ENCODE measurements at regions not wholly inside any gene's neighbourhood (a gene's known extent, or its start where the extent isn't known, plus 50 kb on each side); places are given as distances from the start of the nearest gene placed in this dataset.

- no peak for TF ChIP-seq CTCF (IDR thresholded peaks at IDR 0.05)
- no peak for DNase-seq (ENCODE audit: extremely low spot score, unreplicated experiment)
- H3K4me3 Mint-ChIP-seq (ENCODE audit: unreplicated experiment) = no peak overlapping the region
- H3K9me3 Mint-ChIP-seq (ENCODE audit: unreplicated experiment) = no peaks in the 10 kb centered on the region
- peaks cover 2% of the 10 kb centered on the region for H3K27me3 Mint-ChIP-seq (ENCODE audit: unreplicated experiment)
- no peaks in the 10 kb centered on the region for H3K4me1 Mint-ChIP-seq (ENCODE audit: unreplicated experiment)
- H3K27ac Mint-ChIP-seq (ENCODE audit: unreplicated experiment) = no peak overlapping the region
- no peaks in the 10 kb centered on the region for H3K36me3 Mint-ChIP-seq (ENCODE audit: unreplicated experiment)
These were observed 165.9 kb upstream of the ID2 start for GRCh38 chr2:8515864-8516533.

GRCh38 chr2:8517850-8518498, 163.9 kb upstream of the ID2 start:
- no peaks in the 10 kb centered on the region for H3K4me1 Mint-ChIP-seq (ENCODE audit: unreplicated experiment)
- no peak for TF ChIP-seq CTCF (IDR thresholded peaks at IDR 0.05)
- peaks cover 7% of the 10 kb centered on the region for H3K27me3 Mint-ChIP-seq (ENCODE audit: unreplicated experiment)
- H3K27ac Mint-ChIP-seq (ENCODE audit: unreplicated experiment) = no peak overlapping the region
- no peaks in the 10 kb centered on the region for H3K36me3 Mint-ChIP-seq (ENCODE audit: unreplicated experiment)
- no peaks in the 10 kb centered on the region for H3K9me3 Mint-ChIP-seq (ENCODE audit: unreplicated experiment)
- DNase-seq (ENCODE audit: extremely low spot score, unreplicated experiment) = no peak
- no peak overlapping the region for H3K4me3 Mint-ChIP-seq (ENCODE audit: unreplicated experiment)

- Mint-ChIP-seq H3K27me3 (ENCODE audit: unreplicated experiment) (peaks cover 7% of the 10 kb centered on the region), H3K36me3 (ENCODE audit: unreplicated experiment) (no peaks in the 10 kb centered on the region), H3K4me3 (ENCODE audit: unreplicated experiment) (no peak overlapping the region), H3K27ac (ENCODE audit: unreplicated experiment) (no peak overlapping the region), H3K9me3 (ENCODE audit: unreplicated experiment) (no peaks in the 10 kb centered on the region), H3K4me1 (ENCODE audit: unreplicated experiment) (no peaks in the 10 kb centered on the region)
- no peak for DNase-seq (ENCODE audit: extremely low spot score, unreplicated experiment)
- TF ChIP-seq CTCF (IDR thresholded peaks at IDR 0.05) = no peak
These were observed 162.7 kb upstream of the ID2 start for GRCh38 chr2:8518979-8519668.

GRCh38 chr2:8520791-8521344, 161.0 kb upstream of the ID2 start:
- H3K27ac Mint-ChIP-seq (ENCODE audit: unreplicated experiment) = no peak overlapping the region
- H3K4me3 Mint-ChIP-seq (ENCODE audit: unreplicated experiment) = no peak overlapping the region
- H3K27me3 Mint-ChIP-seq (ENCODE audit: unreplicated experiment) = peaks cover 7% of the 10 kb centered on the region
- no peak for TF ChIP-seq CTCF (IDR thresholded peaks at IDR 0.05)
- no peaks in the 10 kb centered on the region for H3K9me3 Mint-ChIP-seq (ENCODE audit: unreplicated experiment)
- no peak for DNase-seq (ENCODE audit: extremely low spot score, unreplicated experiment)
- no peaks in the 10 kb centered on the region for H3K36me3 Mint-ChIP-seq (ENCODE audit: unreplicated experiment)
- H3K4me1 Mint-ChIP-seq (ENCODE audit: unreplicated experiment) = peaks cover 1% of the 10 kb centered on the region

GRCh38 chr2:8522687-8523086, 159.2 kb upstream of the ID2 start:
- no peak overlapping the region for H3K4me3 Mint-ChIP-seq (ENCODE audit: unreplicated experiment)
- H3K9me3 Mint-ChIP-seq (ENCODE audit: unreplicated experiment) = no peaks in the 10 kb centered on the region
- peaks cover 1% of the 10 kb centered on the region for H3K4me1 Mint-ChIP-seq (ENCODE audit: unreplicated experiment)
- H3K27ac Mint-ChIP-seq (ENCODE audit: unreplicated experiment) = no peak overlapping the region
- H3K36me3 Mint-ChIP-seq (ENCODE audit: unreplicated experiment) = no peaks in the 10 kb centered on the region
- no peak for DNase-seq (ENCODE audit: extremely low spot score, unreplicated experiment)
- no peak for TF ChIP-seq CTCF (IDR thresholded peaks at IDR 0.05)
- peaks cover 7% of the 10 kb centered on the region for H3K27me3 Mint-ChIP-seq (ENCODE audit: unreplicated experiment)
